ENCODE measurements at regions not wholly inside any gene's neighbourhood (a gene's known extent, or its start where the extent isn't known, plus 50 kb on each side); places are given as distances from the start of the nearest gene placed in this dataset.

DNA sequence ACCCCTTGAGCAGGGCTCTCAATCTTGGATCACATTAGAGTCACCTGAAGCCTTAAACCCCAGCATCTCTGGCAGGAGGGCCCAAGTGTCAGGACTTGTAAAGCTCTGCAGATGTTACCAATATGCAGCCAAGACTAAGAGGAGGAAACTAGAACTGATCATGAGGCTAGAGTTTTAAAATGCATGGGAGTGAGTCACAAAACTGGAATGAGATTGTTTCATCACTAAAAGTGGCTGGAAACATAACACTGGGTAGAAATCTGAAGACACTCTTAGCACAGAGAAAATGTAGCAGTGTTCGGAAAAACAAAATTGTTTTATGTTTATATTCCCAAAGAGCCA lies 63.3 kb upstream of the GHITM start:
- H3K27ac ChIP-seq (ENCODE audit: insufficient read depth, low read depth, low read length), result no peak overlapping the region
- H4K20me1 ChIP-seq (replicated peaks; ENCODE audit: control insufficient read depth, extremely low read depth, insufficient read depth, low read length), result no peaks in the 10 kb centered on the region
- H3K27me3 ChIP-seq (ENCODE audit: control insufficient read depth in 2 of 2, insufficient read depth in 2 of 2, low read length in 2 of 2), result no peaks in the 10 kb centered on the region
- DNase-seq (ENCODE audit: low read depth, low spot score) (no peak), FAIRE-seq (no peak)
- no peak for TF ChIP-seq GATA2 (IDR thresholded peaks at IDR 0.05; ENCODE audit: insufficient read depth, insufficient read length, low read depth, low read length)
- TF ChIP-seq FOS (IDR thresholded peaks at IDR 0.05; ENCODE audit: borderline replicate concordance, insufficient read depth, low read length), result no peak
- TF ChIP-seq POLR2AphosphoS5 (IDR thresholded peaks at IDR 0.05; ENCODE audit: insufficient read depth, low read depth, low read length), result no peak
- no peak overlapping the region for H3K9ac ChIP-seq (replicated peaks; ENCODE audit: extremely low read depth, insufficient read depth, low read length)
- no peaks in the 10 kb centered on the region for H3K36me3 ChIP-seq (ENCODE audit: control insufficient read depth in 2 of 2, extremely low read depth in 1 of 2, insufficient read depth in 2 of 2, low read length in 2 of 2)
- no peak overlapping the region for H3K4me3 ChIP-seq (replicated peaks in 1 of 3; ENCODE audit: insufficient read depth in 1 of 3, low read depth in 1 of 3, low read length in 3 of 3)
- ChIA-PET CTCF (interaction anchor here (0.8 to 1.0 kb wide), 3 partner anchors 10 to 40 kb away, joined by 3 read pairs; no protein-coding TSS in a partner anchor), POLR2A (no interaction called here)
- dilution Hi-C loops (cut with MboI; ENCODE audit: extremely low pct_ligation_motif_present, low sequenced_read_pairs) (no loop called here), intact Hi-C loops (cut with micrococcal nuclease) (no loop called here)
- H3K9me3 ChIP-seq (replicated peaks; ENCODE audit: control insufficient read depth, insufficient read depth, low read length), result no peaks in the 10 kb centered on the region
- H3K4me2 ChIP-seq (ENCODE audit: insufficient read depth, low read length), result no peak overlapping the region
- no peaks in the 10 kb centered on the region for H3K9me1 ChIP-seq (replicated peaks; ENCODE audit: control insufficient read depth, extremely low read depth, insufficient read depth, low read length)
- H2AFZ ChIP-seq (ENCODE audit: low read depth, low read length), result no peak overlapping the region
- no peaks in the 10 kb centered on the region for H3K4me1 ChIP-seq (ENCODE audit: control insufficient read depth, extremely low read depth, insufficient read depth, low read length)
- BruUV-seq (replicated peaks), result no TSS peak
- H3K79me2 ChIP-seq (ENCODE audit: control insufficient read depth, insufficient read depth, low read length), result no peaks in the 10 kb centered on the region

DNA sequence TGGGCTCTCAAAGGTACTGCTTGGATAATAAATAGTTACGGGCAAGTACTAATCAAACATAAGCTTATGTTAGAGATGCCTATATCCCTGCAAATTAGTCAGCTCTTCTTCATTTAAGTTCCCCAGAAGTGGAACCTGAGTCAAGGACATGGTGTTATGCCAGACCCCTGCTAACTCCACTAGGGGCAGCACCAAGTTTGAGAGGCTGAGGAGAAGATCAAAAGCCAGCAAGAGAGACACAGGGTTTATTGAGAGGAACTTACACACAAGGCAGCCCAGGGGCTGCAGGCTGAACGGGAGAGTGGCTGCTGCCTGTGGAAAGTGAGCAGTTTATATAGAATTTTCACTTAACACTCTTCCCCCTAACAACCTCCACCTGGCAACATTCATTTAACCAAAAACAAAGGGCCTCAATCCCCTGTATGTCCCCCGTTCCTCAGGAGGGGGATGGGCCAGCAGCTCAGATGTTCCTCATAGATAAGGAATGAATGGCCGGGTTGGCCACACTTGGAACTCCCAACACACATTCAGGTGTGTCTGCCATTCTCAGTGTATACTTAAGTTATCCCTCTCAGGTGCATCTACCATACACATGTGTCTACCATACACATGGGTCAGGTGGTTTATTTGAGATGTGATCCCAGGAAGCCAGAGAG lies 62.6 kb upstream of the GHITM start:
- H2AFZ ChIP-seq (ENCODE audit: low read depth, low read length), result no peak overlapping the region

More for the DNA sequence above, 62.6 kb upstream of the GHITM start:
- no peaks in the 10 kb centered on the region for H3K79me2 ChIP-seq (ENCODE audit: control insufficient read depth, insufficient read depth, low read length)
- no peak overlapping the region for H3K4me3 ChIP-seq (replicated peaks in 1 of 3; ENCODE audit: insufficient read depth in 1 of 3, low read depth in 1 of 3, low read length in 3 of 3)
- no peaks in the 10 kb centered on the region for H3K9me3 ChIP-seq (replicated peaks; ENCODE audit: control insufficient read depth, insufficient read depth, low read length)
- H3K9me1 ChIP-seq (replicated peaks; ENCODE audit: control insufficient read depth, extremely low read depth, insufficient read depth, low read length), result no peaks in the 10 kb centered on the region
- no peak for TF ChIP-seq MYC (IDR thresholded peaks at IDR 0.05; ENCODE audit: low read depth, low read length)
- TF ChIP-seq, protein P1, sequence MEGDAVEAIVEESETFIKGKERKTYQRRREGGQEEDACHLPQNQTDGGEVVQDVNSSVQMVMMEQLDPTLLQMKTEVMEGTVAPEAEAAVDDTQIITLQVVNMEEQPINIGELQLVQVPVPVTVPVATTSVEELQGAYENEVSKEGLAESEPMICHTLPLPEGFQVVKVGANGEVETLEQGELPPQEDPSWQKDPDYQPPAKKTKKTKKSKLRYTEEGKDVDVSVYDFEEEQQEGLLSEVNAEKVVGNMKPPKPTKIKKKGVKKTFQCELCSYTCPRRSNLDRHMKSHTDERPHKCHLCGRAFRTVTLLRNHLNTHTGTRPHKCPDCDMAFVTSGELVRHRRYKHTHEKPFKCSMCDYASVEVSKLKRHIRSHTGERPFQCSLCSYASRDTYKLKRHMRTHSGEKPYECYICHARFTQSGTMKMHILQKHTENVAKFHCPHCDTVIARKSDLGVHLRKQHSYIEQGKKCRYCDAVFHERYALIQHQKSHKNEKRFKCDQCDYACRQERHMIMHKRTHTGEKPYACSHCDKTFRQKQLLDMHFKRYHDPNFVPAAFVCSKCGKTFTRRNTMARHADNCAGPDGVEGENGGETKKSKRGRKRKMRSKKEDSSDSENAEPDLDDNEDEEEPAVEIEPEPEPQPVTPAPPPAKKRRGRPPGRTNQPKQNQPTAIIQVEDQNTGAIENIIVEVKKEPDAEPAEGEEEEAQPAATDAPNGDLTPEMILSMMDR (IDR thresholded peaks at IDR 0.05; ENCODE audit: extremely low read depth in 1 of 2, insufficient read depth in 1 of 2, low read depth in 1 of 2, low read length in 2 of 2), result peak in 1 of 2 donors; percentile 11
- no peak for FAIRE-seq
- no peaks in the 10 kb centered on the region for H3K4me1 ChIP-seq (ENCODE audit: control insufficient read depth, extremely low read depth, insufficient read depth, low read length)
- ChIA-PET POLR2A (no interaction called here), CTCF (interaction anchor here (0.8 to 1.0 kb wide), 3 partner anchors 10 to 40 kb away, joined by 3 read pairs; no protein-coding TSS in a partner anchor)
- dilution Hi-C loops (cut with MboI; ENCODE audit: extremely low pct_ligation_motif_present, low sequenced_read_pairs) (no loop called here), intact Hi-C loops (cut with micrococcal nuclease) (no loop called here)
- no peak for DNase-seq (ENCODE audit: low read depth, low spot score)
- H4K20me1 ChIP-seq (replicated peaks; ENCODE audit: control insufficient read depth, extremely low read depth, insufficient read depth, low read length), result no peaks in the 10 kb centered on the region
- no peak overlapping the region for H3K9ac ChIP-seq (replicated peaks; ENCODE audit: extremely low read depth, insufficient read depth, low read length)
- no peak overlapping the region for H3K4me2 ChIP-seq (ENCODE audit: insufficient read depth, low read length)
- BruUV-seq (replicated peaks), result no TSS peak
- no peaks in the 10 kb centered on the region for H3K27me3 ChIP-seq (ENCODE audit: control insufficient read depth in 2 of 2, insufficient read depth in 2 of 2, low read length in 2 of 2)
- no peaks in the 10 kb centered on the region for H3K36me3 ChIP-seq (ENCODE audit: control insufficient read depth in 2 of 2, extremely low read depth in 1 of 2, insufficient read depth in 2 of 2, low read length in 2 of 2)
- H3K27ac ChIP-seq (ENCODE audit: insufficient read depth, low read depth, low read length), result no peak overlapping the region

All from endothelial cell of umbilical vein (primary cell).